HG02973 (cell line): ENCODE measurements at regions not wholly inside any gene's neighbourhood (a gene's known extent, or its start where the extent isn't known, plus 50 kb on each side); places are given as distances from the start of the nearest gene placed in this dataset.

Experiments used
- ATAC-seq: cut with Tn5 transposase; IDR thresholded peaks from one replicate; pipeline ENCODE4 v1.9.1; 2021; ENCODE audit warnings: moderate library complexity; ENCODE audit not compliant: unreplicated experiment

GRCh38 chr12:126055521-126055920 is 990.3 kb downstream of the AACS start:
- ATAC-seq, result no peak

GRCh38 chr12:126061777-126062176 is 996.5 kb downstream of the AACS start:
- no peak for ATAC-seq

- ATAC-seq, result no peak
Observed at GRCh38 chr12:126064028-126064427, 998.8 kb downstream of the AACS start.

GRCh38 chr12:126067626-126068329 is 1002.5 kb downstream of the AACS start:
- ATAC-seq, result no peak

GRCh38 chr12:126069549-126070165 is 1004.4 kb downstream of the AACS start:
- no peak for ATAC-seq

- no peak for ATAC-seq
Observed at GRCh38 chr12:126076515-126076914, 1011.3 kb downstream of the AACS start.

- no peak for ATAC-seq
Observed at GRCh38 chr12:126083926-126084325, 1018.7 kb downstream of the AACS start.

- ATAC-seq, result no peak
Observed at GRCh38 chr12:126084480-126084879, 1019.2 kb downstream of the AACS start.

- no peak for ATAC-seq
Observed at GRCh38 chr12:126086242-126086641, 1021.0 kb downstream of the AACS start.

- no peak for ATAC-seq
Observed at GRCh38 chr12:126087692-126088091, 1022.5 kb downstream of the AACS start.

- ATAC-seq, result no peak
Observed at GRCh38 chr12:126093908-126094307, 1028.7 kb downstream of the AACS start.

GRCh38 chr12:126095748-126096510 is 1030.7 kb downstream of the AACS start:
- ATAC-seq, result no peak

GRCh38 chr12:126106706-126107105 is 1041.5 kb downstream of the AACS start:
- ATAC-seq, result no peak

- no peak for ATAC-seq
Observed at GRCh38 chr12:126107659-126108058, 1042.4 kb downstream of the AACS start.

GRCh38 chr12:126108247-126108646 is 1043.0 kb downstream of the AACS start:
- no peak for ATAC-seq

GRCh38 chr12:126112141-126112540 is 1046.9 kb downstream of the AACS start:
- no peak for ATAC-seq

- ATAC-seq, result no peak
Observed at GRCh38 chr12:126112849-126113248, 1047.6 kb downstream of the AACS start.

- ATAC-seq, result no peak
Observed at GRCh38 chr12:126114441-126114840, 1049.2 kb downstream of the AACS start.

GRCh38 chr12:126117502-126117901 is 1052.3 kb downstream of the AACS start:
- ATAC-seq, result no peak

GRCh38 chr12:126139355-126139754 is 1074.1 kb downstream of the AACS start:
- ATAC-seq, result no peak

- ATAC-seq, result no peak
Observed at GRCh38 chr12:126144603-126145002, 1079.4 kb downstream of the AACS start.

- no peak for ATAC-seq
Observed at GRCh38 chr12:126147321-126147720, 1082.1 kb downstream of the AACS start.
